ENCODE measurements at regions not wholly inside any gene's neighbourhood (a gene's known extent, or its start where the extent isn't known, plus 50 kb on each side); places are given as distances from the start of the nearest gene placed in this dataset.

- intact Hi-C loops (cut with DNase I) = loop anchor here (5.0 kb wide), 2 partner anchors 51 to 74 kb away; no protein-coding TSS in a partner anchor
- H3K36me3 ChIP-seq = no peaks in the 10 kb centered on the region
- TF ChIP-seq, protein P1, sequence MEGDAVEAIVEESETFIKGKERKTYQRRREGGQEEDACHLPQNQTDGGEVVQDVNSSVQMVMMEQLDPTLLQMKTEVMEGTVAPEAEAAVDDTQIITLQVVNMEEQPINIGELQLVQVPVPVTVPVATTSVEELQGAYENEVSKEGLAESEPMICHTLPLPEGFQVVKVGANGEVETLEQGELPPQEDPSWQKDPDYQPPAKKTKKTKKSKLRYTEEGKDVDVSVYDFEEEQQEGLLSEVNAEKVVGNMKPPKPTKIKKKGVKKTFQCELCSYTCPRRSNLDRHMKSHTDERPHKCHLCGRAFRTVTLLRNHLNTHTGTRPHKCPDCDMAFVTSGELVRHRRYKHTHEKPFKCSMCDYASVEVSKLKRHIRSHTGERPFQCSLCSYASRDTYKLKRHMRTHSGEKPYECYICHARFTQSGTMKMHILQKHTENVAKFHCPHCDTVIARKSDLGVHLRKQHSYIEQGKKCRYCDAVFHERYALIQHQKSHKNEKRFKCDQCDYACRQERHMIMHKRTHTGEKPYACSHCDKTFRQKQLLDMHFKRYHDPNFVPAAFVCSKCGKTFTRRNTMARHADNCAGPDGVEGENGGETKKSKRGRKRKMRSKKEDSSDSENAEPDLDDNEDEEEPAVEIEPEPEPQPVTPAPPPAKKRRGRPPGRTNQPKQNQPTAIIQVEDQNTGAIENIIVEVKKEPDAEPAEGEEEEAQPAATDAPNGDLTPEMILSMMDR (IDR thresholded peaks at IDR 0.05) = no peak
- TF ChIP-seq POLR2A (IDR thresholded peaks at IDR 0.05) (no peak), POLR2AphosphoS5 (IDR thresholded peaks at IDR 0.05) (peak; percentile 57)
- no peaks in the 10 kb centered on the region for H3K9me3 ChIP-seq
- no peaks in the 10 kb centered on the region for H3K4me1 ChIP-seq (replicated peaks)
- no peaks in the 10 kb centered on the region for H3K27me3 ChIP-seq (replicated peaks; ENCODE audit: insufficient read depth)
- peak overlapping the region; percentile 33 to 44 for H3K27ac ChIP-seq
- H3K4me3 ChIP-seq = no peak overlapping the region
- 45% methylated on average over 3 of the region's 3 CpGs for WGBS
- DNase-seq (ENCODE audit: low spot score) = no peak
Observed at GRCh38 chr15:70271422-70272088, 173.8 kb upstream of the TLE3 start.

GRCh38 chr15:70270752-70271111, 173.0 kb upstream of the TLE3 start:
- 66% methylated on average over 8 of the region's 8 CpGs for WGBS
- Histone ChIP-seq H3K4me1 (replicated peaks) (no peaks in the 10 kb centered on the region), H3K27ac (peak overlapping the region; percentile 33 to 44), H3K27me3 (replicated peaks; ENCODE audit: insufficient read depth) (no peaks in the 10 kb centered on the region), H3K4me3 (no peak overlapping the region), H3K36me3 (no peaks in the 10 kb centered on the region), H3K9me3 (no peaks in the 10 kb centered on the region)
- intact Hi-C loops (cut with DNase I) = loop anchor here (5.0 kb wide), 2 partner anchors 52 to 73 kb away; no protein-coding TSS in a partner anchor
- no peak for DNase-seq (ENCODE audit: low spot score)
- TF ChIP-seq, protein P1 (IDR thresholded peaks at IDR 0.05) = no peak
- TF ChIP-seq POLR2A (IDR thresholded peaks at IDR 0.05) (no peak), POLR2AphosphoS5 (IDR thresholded peaks at IDR 0.05) (no peak)

- no peak for DNase-seq (ENCODE audit: low spot score)
- peak; percentile 33 for TF ChIP-seq POLR2AphosphoS5 (IDR thresholded peaks at IDR 0.05)
- TF ChIP-seq POLR2A (IDR thresholded peaks at IDR 0.05) = no peak
- TF ChIP-seq, protein P1 (IDR thresholded peaks at IDR 0.05) = no peak
- Histone ChIP-seq H3K9me3 (no peaks in the 10 kb centered on the region), H3K27ac (peak overlapping the region in 1 of 2 donors; percentile 44), H3K27me3 (replicated peaks; ENCODE audit: insufficient read depth) (no peaks in the 10 kb centered on the region), H3K4me1 (replicated peaks) (no peaks in the 10 kb centered on the region), H3K4me3 (no peak overlapping the region), H3K36me3 (no peaks in the 10 kb centered on the region)
- intact Hi-C loops (cut with DNase I) = loop anchor here (5.0 to 10.0 kb wide), 3 partner anchors 52 to 195 kb away; no protein-coding TSS in a partner anchor
- WGBS = 75% methylated on average over 10 of the region's 10 CpGs
Observed at GRCh38 chr15:70269991-70270751, 172.5 kb upstream of the TLE3 start.

DNA sequence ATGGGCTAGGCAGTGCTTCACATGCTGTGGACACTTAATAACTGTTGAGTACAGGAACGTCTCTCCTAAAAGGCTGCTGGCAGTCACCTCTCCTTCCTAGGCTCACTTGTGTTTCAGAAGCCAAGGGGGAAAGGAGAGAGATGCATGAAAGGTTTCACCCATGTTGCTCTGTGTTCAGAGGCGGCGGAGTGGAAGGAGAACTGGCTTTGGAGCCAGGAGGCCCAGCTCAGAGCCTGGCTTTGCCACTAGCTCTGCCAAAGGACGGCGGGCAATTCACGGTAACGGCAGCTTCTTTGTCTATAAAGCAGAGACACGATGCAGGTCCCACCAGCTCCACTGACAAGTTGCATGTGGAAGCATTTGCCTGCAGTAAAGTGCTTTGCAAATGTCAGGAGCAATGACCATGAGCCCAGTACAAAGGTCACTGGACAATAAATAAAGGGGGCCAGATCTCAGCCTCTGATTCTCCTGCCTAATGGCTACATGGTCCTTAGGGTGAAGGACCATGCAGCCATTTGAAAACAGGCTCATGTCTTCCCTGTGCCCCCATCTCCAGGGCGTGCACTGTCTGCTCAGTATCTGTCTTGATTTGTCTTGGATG, 171.7 kb upstream of the TLE3 start:
- Histone ChIP-seq H3K27ac (no peak overlapping the region), H3K27me3 (replicated peaks; ENCODE audit: insufficient read depth) (no peaks in the 10 kb centered on the region), H3K4me3 (no peak overlapping the region), H3K36me3 (no peaks in the 10 kb centered on the region), H3K9me3 (no peaks in the 10 kb centered on the region), H3K4me1 (replicated peaks) (no peaks in the 10 kb centered on the region)
- TF ChIP-seq, protein P1 (IDR thresholded peaks at IDR 0.05) = no peak
- WGBS = 64% methylated on average over 9 of the region's 9 CpGs
- intact Hi-C loops (cut with DNase I) = loop anchor here (10.0 kb wide), 1 partner anchor 195 kb away; no protein-coding TSS in a partner anchor
- no peak for DNase-seq (ENCODE audit: low spot score)

Data from prostate gland (tissue), 2 donors.